HCT116 (cell line): ENCODE measurements at regions not wholly inside any gene's neighbourhood (a gene's known extent, or its start where the extent isn't known, plus 50 kb on each side); places are given as distances from the start of the nearest gene placed in this dataset.

Experiments used
- ATAC-seq: fragments of 200-7000 bp; cut with Tn5 transposase; 2 replicates; pipeline ENCODE4 v1.9.1; 2020; ENCODE audit warnings: mild to moderate bottlenecking, moderate library complexity
- BruUV-seq: library from RNA; stranded (reverse); fragments of 400-500 nt; replicated peaks from 2 replicates; lab custom pipeline; 2021; lab: Mats Ljungman, UMichigan
- CTCF ChIA-PET: fragments of 300-600 bp; sonication (Branson Sonifier 250); formaldehyde crosslinking; loops from one replicate; lab custom pipeline; 2021; ENCODE audit warnings: antibody characterized with exemption; lab: Charles Lee
- POLR2A ChIA-PET: fragments of 300-600, 350-600 bp; sonication (Branson Sonifier 250); formaldehyde crosslinking; loops from one replicate; lab custom pipeline; 2021; ENCODE audit warnings: antibody characterized with exemption; lab: Charles Lee
- RAD21 ChIA-PET, 2 experiments: fragments of 300-600 bp; sonication (Branson Sonifier 250); formaldehyde crosslinking; loops; one replicate each; lab custom pipeline; 2023; ENCODE audit warnings: low total read pairs in 2 of 2; ENCODE audit not compliant: uncharacterized antibody in 2 of 2, unreplicated experiment in 2 of 2, low non-redundant PET in 1 of 2; lab: Charles Lee
- DNase-seq: peaks from one replicate; pipeline ENCODE4 v3.0.0-alpha.2; 2010; ENCODE audit warnings: low read depth, low spot score
- H2AFZ ChIP-seq: fragments of 200-600 bp; shearing (Covaris generic), sonication (generic); 2 replicates; pipeline ENCODE4 v1.6.1; 2017; ENCODE audit warnings: low read depth, mixed run types, mixed read lengths, antibody characterized with exemption, low read length; ENCODE audit not compliant: poor library complexity, severe bottlenecking
- H3K27ac ChIP-seq: 2 replicates; pipeline ENCODE4 v1.5.1; 2012; ENCODE audit warnings: low read depth, low read length
- H3K27me3 ChIP-seq: fragments of 200-600 bp; sonication (generic); 2 replicates; pipeline ENCODE4 v1.6.1; 2016; ENCODE audit warnings: mixed run types, low read length, mixed read lengths; ENCODE audit not compliant: insufficient read depth
- H3K36me3 ChIP-seq, 2 experiments: fragments of 200-500 bp in 1 of 2; fragments of 200-600 bp in 1 of 2; sonication (Bioruptor generic) in 1 of 2; sonication (generic) in 1 of 2; 2 replicates each; pipeline versions ENCODE4 v1.5.1 to v1.6.1; 2014 to 2016; ENCODE audit warnings: low read length in 2 of 2, inconsistent platforms in 1 of 2, mixed read lengths in 1 of 2, mixed run types in 1 of 2; ENCODE audit not compliant: insufficient read depth in 2 of 2, control insufficient read depth in 1 of 2
- H3K4me1 ChIP-seq, 2 experiments: fragments of 200-600 bp in 1 of 2; sonication (generic) in 1 of 2; 2 replicates each; pipeline versions ENCODE4 v1.5.1 to v1.6.1; 2012 to 2017; ENCODE audit warnings: low read length in 2 of 2, inconsistent platforms in 1 of 2, mild to moderate bottlenecking in 1 of 2, mixed read lengths in 1 of 2, mixed run types in 1 of 2, moderate library complexity in 1 of 2; ENCODE audit not compliant: insufficient read depth in 2 of 2, control insufficient read depth in 1 of 2
- H3K4me2 ChIP-seq: fragments of 200-600 bp; sonication (generic); 2 replicates; pipeline ENCODE4 v1.6.1; 2017; ENCODE audit warnings: mixed run types, low read length, mixed read lengths
- H3K4me3 ChIP-seq, 2 experiments: fragments of 200-600 bp in 1 of 2; sonication (generic) in 1 of 2; replicated peaks in 1 of 2; 2 replicates each; pipeline ENCODE4 v1.5.1; 2011 to 2016; ENCODE audit warnings: low read length in 2 of 2, control low read depth in 1 of 2, low read depth in 1 of 2, mild to moderate bottlenecking in 1 of 2, mixed read lengths in 1 of 2, mixed run types in 1 of 2
- H3K79me2 ChIP-seq: fragments of 200-600 bp; sonication (generic); 2 replicates; pipeline ENCODE4 v1.6.1; 2017; ENCODE audit warnings: mild to moderate bottlenecking, mixed run types, low read length, moderate library complexity, mixed read lengths; ENCODE audit not compliant: insufficient read depth
- H3K9ac ChIP-seq: fragments of 200-600 bp; sonication (generic); 2 replicates; pipeline ENCODE4 v1.6.1; 2016; ENCODE audit warnings: low read length, mixed read lengths
- H3K9me2 ChIP-seq: fragments of 200-600 bp; sonication (generic), shearing (Covaris generic); 2 replicates; pipeline ENCODE4 v1.6.1; 2017; ENCODE audit warnings: mixed run types, mild to moderate bottlenecking, moderate library complexity; ENCODE audit not compliant: insufficient read depth
- H3K9me3 ChIP-seq, 2 experiments: fragments of 200-500 bp in 1 of 2; fragments of 200-600 bp in 1 of 2; sonication (Bioruptor generic) in 1 of 2; sonication (generic) in 1 of 2; 2 replicates each; pipeline ENCODE4 v1.6.1; 2014 to 2017; ENCODE audit warnings: low read length in 2 of 2, mixed read lengths in 2 of 2, inconsistent platforms in 1 of 2, low read depth in 1 of 2, mild to moderate bottlenecking in 1 of 2, mixed run types in 1 of 2, moderate library complexity in 1 of 2; ENCODE audit not compliant: control insufficient read depth in 1 of 2, insufficient read depth in 1 of 2
- H4K20me1 ChIP-seq: fragments of 200-600 bp; sonication (generic), shearing (Covaris generic); 2 replicates; pipeline ENCODE4 v1.6.1; 2017; ENCODE audit warnings: mixed run types, mild to moderate bottlenecking, moderate library complexity; ENCODE audit not compliant: insufficient read depth
- CBX3 ChIP-seq: IDR thresholded peaks from 2 replicates; pipeline ENCODE4 v1.6.1; 2012; ENCODE audit warnings: low read depth
- CEBPB ChIP-seq: IDR thresholded peaks from 2 replicates; pipeline ENCODE4 v1.6.1; 2012; ENCODE audit warnings: low read depth
- EZH2 ChIP-seq: fragments of 200-600 bp; sonication (generic); IDR thresholded peaks from 2 replicates; pipeline ENCODE4 v1.6.1; 2017; ENCODE audit warnings: antibody characterized with exemption, mixed run types
- FOSL1 ChIP-seq: IDR thresholded peaks from 2 replicates; pipeline ENCODE4 v1.6.1; 2012; ENCODE audit warnings: low read depth
- POLR2AphosphoS5 ChIP-seq: IDR thresholded peaks from 2 replicates; pipeline ENCODE4 v1.6.1; 2011; ENCODE audit warnings: mild to moderate bottlenecking, low read depth, low read length, moderate library complexity
- SIN3A ChIP-seq: IDR thresholded peaks from 2 replicates; pipeline ENCODE4 v1.6.1; 2012; ENCODE audit warnings: low read depth
- SP1 ChIP-seq: IDR thresholded peaks from 2 replicates; pipeline ENCODE4 v1.6.1; 2012; ENCODE audit warnings: low read depth
- SRF ChIP-seq: IDR thresholded peaks from 2 replicates; pipeline ENCODE4 v1.6.1; 2012; ENCODE audit warnings: low read depth
- ZNF274 ChIP-seq: fragments of 200-500 bp; sonication (Bioruptor generic); IDR thresholded peaks from 2 replicates; pipeline ENCODE4 v1.6.1; 2014; ENCODE audit warnings: mild to moderate bottlenecking, low read depth, low read length, inconsistent platforms
- intact Hi-C: fragments of 100-400 bp; cut with micrococcal nuclease; formaldehyde crosslinking; loops from 2 replicates; pipeline ENCODE4 v1.10.0; 2022
- TF ChIP-seq, protein P1 (sequence below): IDR thresholded peaks from 2 replicates; pipeline ENCODE4 v1.6.1; 2012
- TF ChIP-seq, protein P2 (sequence below): IDR thresholded peaks from 2 replicates; pipeline ENCODE4 v1.6.1; 2012; ENCODE audit warnings: low read depth
- TF ChIP-seq, protein P3 (sequence below): IDR thresholded peaks from 2 replicates; pipeline ENCODE4 v1.6.1; 2011; ENCODE audit warnings: mild to moderate bottlenecking, low read length, moderate library complexity; ENCODE audit not compliant: insufficient replicate concordance; ENCODE audit errors: extremely low read depth

GRCh38 chrX:35432056-35432455 is 366.1 kb upstream of the MAGEB16 start:
- Histone ChIP-seq H3K27ac (no peak overlapping the region), H4K20me1 (no peaks in the 10 kb centered on the region), H3K4me1 (no peaks in the 10 kb centered on the region), H2AFZ (no peak overlapping the region), H3K9me3 (no peaks in the 10 kb centered on the region), H3K27me3 (no peaks in the 10 kb centered on the region), H3K79me2 (no peaks in the 10 kb centered on the region), H3K36me3 (no peaks in the 10 kb centered on the region), H3K4me2 (no peak overlapping the region), H3K4me3 (no peak overlapping the region), H3K9ac (no peak overlapping the region), H3K9me2 (no peaks in the 10 kb centered on the region)
- BruUV-seq, result no TSS peak
- ATAC-seq, result no peak
- ChIA-PET POLR2A (no interaction called here), CTCF (no interaction called here), RAD21 (no interaction called here)
- TF ChIP-seq EZH2 (no peak), CBX3 (no peak), SIN3A (no peak), FOSL1 (no peak), SRF (no peak), SP1 (no peak), CEBPB (no peak), POLR2AphosphoS5 (no peak), ZNF274 (no peak)
- TF ChIP-seq, protein P1, sequence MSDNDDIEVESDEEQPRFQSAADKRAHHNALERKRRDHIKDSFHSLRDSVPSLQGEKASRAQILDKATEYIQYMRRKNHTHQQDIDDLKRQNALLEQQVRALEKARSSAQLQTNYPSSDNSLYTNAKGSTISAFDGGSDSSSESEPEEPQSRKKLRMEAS, result no peak
- TF ChIP-seq, protein P2, sequence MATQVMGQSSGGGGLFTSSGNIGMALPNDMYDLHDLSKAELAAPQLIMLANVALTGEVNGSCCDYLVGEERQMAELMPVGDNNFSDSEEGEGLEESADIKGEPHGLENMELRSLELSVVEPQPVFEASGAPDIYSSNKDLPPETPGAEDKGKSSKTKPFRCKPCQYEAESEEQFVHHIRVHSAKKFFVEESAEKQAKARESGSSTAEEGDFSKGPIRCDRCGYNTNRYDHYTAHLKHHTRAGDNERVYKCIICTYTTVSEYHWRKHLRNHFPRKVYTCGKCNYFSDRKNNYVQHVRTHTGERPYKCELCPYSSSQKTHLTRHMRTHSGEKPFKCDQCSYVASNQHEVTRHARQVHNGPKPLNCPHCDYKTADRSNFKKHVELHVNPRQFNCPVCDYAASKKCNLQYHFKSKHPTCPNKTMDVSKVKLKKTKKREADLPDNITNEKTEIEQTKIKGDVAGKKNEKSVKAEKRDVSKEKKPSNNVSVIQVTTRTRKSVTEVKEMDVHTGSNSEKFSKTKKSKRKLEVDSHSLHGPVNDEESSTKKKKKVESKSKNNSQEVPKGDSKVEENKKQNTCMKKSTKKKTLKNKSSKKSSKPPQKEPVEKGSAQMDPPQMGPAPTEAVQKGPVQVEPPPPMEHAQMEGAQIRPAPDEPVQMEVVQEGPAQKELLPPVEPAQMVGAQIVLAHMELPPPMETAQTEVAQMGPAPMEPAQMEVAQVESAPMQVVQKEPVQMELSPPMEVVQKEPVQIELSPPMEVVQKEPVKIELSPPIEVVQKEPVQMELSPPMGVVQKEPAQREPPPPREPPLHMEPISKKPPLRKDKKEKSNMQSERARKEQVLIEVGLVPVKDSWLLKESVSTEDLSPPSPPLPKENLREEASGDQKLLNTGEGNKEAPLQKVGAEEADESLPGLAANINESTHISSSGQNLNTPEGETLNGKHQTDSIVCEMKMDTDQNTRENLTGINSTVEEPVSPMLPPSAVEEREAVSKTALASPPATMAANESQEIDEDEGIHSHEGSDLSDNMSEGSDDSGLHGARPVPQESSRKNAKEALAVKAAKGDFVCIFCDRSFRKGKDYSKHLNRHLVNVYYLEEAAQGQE, result no peak
- TF ChIP-seq, protein P3, sequence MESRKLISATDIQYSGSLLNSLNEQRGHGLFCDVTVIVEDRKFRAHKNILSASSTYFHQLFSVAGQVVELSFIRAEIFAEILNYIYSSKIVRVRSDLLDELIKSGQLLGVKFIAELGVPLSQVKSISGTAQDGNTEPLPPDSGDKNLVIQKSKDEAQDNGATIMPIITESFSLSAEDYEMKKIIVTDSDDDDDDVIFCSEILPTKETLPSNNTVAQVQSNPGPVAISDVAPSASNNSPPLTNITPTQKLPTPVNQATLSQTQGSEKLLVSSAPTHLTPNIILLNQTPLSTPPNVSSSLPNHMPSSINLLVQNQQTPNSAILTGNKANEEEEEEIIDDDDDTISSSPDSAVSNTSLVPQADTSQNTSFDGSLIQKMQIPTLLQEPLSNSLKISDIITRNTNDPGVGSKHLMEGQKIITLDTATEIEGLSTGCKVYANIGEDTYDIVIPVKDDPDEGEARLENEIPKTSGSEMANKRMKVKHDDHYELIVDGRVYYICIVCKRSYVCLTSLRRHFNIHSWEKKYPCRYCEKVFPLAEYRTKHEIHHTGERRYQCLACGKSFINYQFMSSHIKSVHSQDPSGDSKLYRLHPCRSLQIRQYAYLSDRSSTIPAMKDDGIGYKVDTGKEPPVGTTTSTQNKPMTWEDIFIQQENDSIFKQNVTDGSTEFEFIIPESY, result no peak
- DNase-seq, result no peak
- intact Hi-C loops, result no loop called here
